ENCODE measurements at regions not wholly inside any gene's neighbourhood (a gene's known extent, or its start where the extent isn't known, plus 50 kb on each side); places are given as distances from the start of the nearest gene placed in this dataset.

DNA sequence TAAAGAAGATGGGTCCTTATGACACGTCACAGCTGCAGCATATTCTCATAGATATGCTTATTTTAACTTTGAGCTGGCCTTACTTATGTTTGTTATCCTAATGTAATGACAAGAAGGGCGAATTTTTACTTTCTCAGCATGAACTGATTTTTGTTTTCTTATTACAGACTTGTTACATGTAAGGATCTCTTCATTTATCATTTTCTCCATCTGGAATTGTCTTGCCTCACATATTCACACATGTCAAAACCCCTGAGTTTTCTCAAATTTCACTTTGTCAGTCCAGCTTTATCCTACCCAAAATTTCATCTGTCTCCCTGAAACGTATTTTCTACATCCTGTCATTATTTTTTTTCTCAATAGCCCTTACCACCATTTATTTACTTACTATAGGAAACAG is 1774.0 kb upstream of the PRR20A start:
- TF ChIP-seq CTCF (IDR thresholded peaks at IDR 0.05; ENCODE audit: insufficient read depth, low read depth, low read length) (no peak), EZH2 (IDR thresholded peaks at IDR 0.05; ENCODE audit: insufficient read depth, low read length) (no peak)

Data from astrocyte (in vitro differentiated cells and primary cell).